ENCODE measurements at regions not wholly inside any gene's neighbourhood (a gene's known extent, or its start where the extent isn't known, plus 50 kb on each side); places are given as distances from the start of the nearest gene placed in this dataset.

DNA sequence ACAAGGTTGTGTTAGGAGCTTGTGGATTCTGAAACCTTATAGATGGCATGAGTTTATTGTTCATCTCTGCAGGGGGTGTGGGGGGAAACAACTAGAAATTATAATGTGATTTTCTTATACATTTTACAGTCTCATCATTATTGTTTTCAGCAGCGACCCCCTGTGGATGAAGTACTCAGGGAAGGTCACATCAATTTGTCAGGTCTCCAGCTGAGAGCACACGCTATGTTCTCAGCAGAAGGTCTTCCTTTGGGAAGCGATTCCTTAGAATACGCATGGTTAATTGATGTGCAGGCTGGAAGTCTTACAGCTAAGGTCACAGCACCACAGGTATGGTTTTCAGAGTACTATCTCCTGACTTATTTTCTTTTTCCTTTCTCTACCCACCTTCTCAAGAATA is 72.2 kb downstream of the BLTP1 start:
- intact Hi-C loops (cut with DNase I), result no loop called here
- no peaks in the 10 kb centered on the region for H3K27me3 ChIP-seq
- no peaks in the 10 kb centered on the region for H3K4me1 ChIP-seq
- no peak overlapping the region for H3K4me3 ChIP-seq
- no peaks in the 10 kb centered on the region for H3K36me3 ChIP-seq
- TF ChIP-seq, protein P1, sequence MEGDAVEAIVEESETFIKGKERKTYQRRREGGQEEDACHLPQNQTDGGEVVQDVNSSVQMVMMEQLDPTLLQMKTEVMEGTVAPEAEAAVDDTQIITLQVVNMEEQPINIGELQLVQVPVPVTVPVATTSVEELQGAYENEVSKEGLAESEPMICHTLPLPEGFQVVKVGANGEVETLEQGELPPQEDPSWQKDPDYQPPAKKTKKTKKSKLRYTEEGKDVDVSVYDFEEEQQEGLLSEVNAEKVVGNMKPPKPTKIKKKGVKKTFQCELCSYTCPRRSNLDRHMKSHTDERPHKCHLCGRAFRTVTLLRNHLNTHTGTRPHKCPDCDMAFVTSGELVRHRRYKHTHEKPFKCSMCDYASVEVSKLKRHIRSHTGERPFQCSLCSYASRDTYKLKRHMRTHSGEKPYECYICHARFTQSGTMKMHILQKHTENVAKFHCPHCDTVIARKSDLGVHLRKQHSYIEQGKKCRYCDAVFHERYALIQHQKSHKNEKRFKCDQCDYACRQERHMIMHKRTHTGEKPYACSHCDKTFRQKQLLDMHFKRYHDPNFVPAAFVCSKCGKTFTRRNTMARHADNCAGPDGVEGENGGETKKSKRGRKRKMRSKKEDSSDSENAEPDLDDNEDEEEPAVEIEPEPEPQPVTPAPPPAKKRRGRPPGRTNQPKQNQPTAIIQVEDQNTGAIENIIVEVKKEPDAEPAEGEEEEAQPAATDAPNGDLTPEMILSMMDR (IDR thresholded peaks at IDR 0.05), result no peak
- peak; percentile 17 for DNase-seq
- no peak overlapping the region for H3K27ac ChIP-seq
- H3K9ac ChIP-seq (ENCODE audit: low read depth in 2 of 2, low read length in 2 of 2), result no peak overlapping the region
- H3K9me3 ChIP-seq, result no peaks in the 10 kb centered on the region

DNA sequence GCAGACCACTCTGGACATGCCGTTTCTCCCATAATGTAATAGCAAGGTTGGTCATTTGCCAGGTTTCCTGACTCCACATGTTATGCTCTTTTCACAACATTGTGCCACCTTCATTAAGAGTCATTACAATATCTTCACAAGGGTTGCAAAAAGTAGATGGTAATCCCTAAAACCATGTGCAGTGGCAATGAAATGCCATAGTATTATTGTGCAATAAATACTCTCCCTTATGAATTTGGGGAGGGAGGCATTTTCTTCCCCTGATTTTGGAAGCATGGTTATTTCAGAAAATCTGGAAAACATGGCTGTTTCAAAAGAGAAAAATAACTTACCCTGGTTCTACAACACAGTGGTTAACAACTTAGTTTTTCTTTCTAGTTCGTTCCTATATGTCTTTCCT is 75.1 kb downstream of the BLTP1 start:
- Histone ChIP-seq H3K36me3 (no peaks in the 10 kb centered on the region), H3K9me3 (no peaks in the 10 kb centered on the region), H3K4me3 (no peak overlapping the region), H3K4me1 (no peaks in the 10 kb centered on the region), H3K9ac (ENCODE audit: low read depth in 2 of 2, low read length in 2 of 2) (no peak overlapping the region), H3K27me3 (no peaks in the 10 kb centered on the region), H3K27ac (no peak overlapping the region)
- TF ChIP-seq, protein P1 (IDR thresholded peaks at IDR 0.05), result no peak
- intact Hi-C loops (cut with DNase I), result no loop called here
- no peak for DNase-seq

DNA sequence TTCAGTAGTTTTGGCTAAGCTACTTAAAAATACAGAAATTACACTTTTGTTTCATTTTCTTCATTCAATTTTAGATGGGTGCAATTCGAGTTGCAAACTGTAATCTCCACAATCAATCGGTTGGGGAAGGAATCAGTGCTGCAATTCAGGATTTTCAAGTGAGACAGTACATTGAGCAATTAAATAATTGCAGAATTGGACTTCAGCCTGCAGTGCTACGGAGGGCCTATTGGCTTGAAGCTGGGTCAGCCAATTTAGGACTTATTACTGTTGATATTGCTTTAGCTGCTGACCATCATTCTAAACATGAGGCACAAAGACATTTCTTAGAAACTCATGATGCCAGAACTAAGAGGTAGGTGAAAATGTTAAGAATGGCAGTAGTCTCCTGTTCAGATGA is 77.7 kb downstream of the BLTP1 start:
- intact Hi-C loops (cut with DNase I), result no loop called here
- H3K4me1 ChIP-seq, result no peaks in the 10 kb centered on the region
- TF ChIP-seq, protein P1 (IDR thresholded peaks at IDR 0.05), result no peak
- H3K9ac ChIP-seq (ENCODE audit: low read depth in 2 of 2, low read length in 2 of 2), result no peak overlapping the region
- H3K4me3 ChIP-seq, result no peak overlapping the region
- no peaks in the 10 kb centered on the region for H3K9me3 ChIP-seq
- no peak overlapping the region for H3K27ac ChIP-seq
- H3K36me3 ChIP-seq, result no peaks in the 10 kb centered on the region
- H3K27me3 ChIP-seq, result no peaks in the 10 kb centered on the region
- DNase-seq, result no peak

DNA sequence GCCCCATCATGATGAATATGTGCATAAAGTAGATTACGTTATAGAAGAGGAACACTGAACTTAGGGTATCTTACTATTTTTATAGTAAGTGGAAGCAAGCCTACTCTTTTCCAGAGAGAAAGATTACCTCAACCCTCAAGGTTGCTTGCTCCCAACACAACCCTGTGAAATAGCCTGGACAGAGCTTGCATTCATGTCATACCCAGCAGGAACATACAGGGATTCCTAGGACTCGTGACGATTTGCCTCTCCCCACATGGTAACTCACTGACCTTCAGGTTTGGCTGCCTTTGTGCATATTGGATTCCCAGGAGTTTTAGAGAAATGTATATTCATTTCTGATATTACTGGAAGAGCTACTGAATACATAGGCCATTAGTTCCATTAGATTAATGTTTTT is 80.5 kb downstream of the BLTP1 start:
- no peaks in the 10 kb centered on the region for H3K36me3 ChIP-seq
- intact Hi-C loops (cut with DNase I), result no loop called here
- H3K27me3 ChIP-seq, result no peaks in the 10 kb centered on the region

DNA sequence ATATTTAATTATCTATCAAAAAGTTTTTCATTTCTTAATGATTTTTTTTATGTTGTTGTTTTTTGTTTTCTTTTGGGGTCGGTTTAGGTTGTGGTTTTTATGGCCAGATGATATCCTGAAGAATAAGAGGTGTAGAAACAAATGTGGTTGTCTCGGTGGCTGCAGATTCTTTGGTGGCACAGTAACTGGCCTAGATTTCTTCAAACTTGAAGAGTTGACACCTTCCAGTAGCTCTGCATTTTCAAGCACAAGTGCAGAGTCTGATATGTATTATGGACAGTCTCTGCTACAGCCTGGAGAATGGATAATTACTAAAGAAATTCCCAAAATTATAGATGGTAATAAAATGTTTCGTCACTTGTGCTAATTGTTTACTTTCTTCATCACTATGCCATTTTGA is 82.6 kb downstream of the BLTP1 start:
- TF ChIP-seq, protein P1 (IDR thresholded peaks at IDR 0.05), result no peak
- intact Hi-C loops (cut with DNase I), result no loop called here

More for the DNA sequence above, 80.5 kb downstream of the BLTP1 start:
- no peak for DNase-seq
- no peaks in the 10 kb centered on the region for H3K4me1 ChIP-seq
- no peaks in the 10 kb centered on the region for H3K9me3 ChIP-seq
- H3K27ac ChIP-seq, result no peak overlapping the region
- TF ChIP-seq, protein P1 (IDR thresholded peaks at IDR 0.05), result no peak
- H3K4me3 ChIP-seq, result no peak overlapping the region
- H3K9ac ChIP-seq (ENCODE audit: low read depth in 2 of 2, low read length in 2 of 2), result no peak overlapping the region

DNA sequence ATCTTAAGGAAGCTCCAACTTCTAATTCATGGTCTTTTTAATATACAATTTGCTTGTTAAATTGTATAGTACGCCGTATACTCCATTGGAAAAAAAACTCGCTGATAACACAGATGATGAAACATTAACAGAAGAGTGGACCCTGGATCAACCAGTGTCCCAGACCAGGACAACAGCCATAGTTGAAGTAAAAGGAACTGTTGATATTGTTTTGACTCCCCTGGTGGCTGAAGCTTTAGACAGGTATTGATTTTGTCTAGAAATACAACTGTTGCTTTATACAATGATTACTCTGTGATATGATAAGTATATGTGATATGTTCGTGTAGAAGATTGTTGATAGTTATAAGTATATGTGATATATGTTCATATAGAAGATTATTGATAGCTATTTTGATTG is 91.7 kb downstream of the BLTP1 start:
- H3K9ac ChIP-seq (ENCODE audit: low read depth in 2 of 2, low read length in 2 of 2), result no peak overlapping the region
- intact Hi-C loops (cut with DNase I), result no loop called here
- no peaks in the 10 kb centered on the region for H3K27me3 ChIP-seq
- TF ChIP-seq, protein P1 (IDR thresholded peaks at IDR 0.05), result no peak
- no peaks in the 10 kb centered on the region for H3K9me3 ChIP-seq
- H3K27ac ChIP-seq, result no peak overlapping the region
- no peak overlapping the region for H3K4me3 ChIP-seq
- no peaks in the 10 kb centered on the region for H3K4me1 ChIP-seq
- no peak for DNase-seq
- no peaks in the 10 kb centered on the region for H3K36me3 ChIP-seq

More for the DNA sequence above, 82.6 kb downstream of the BLTP1 start:
- H3K4me3 ChIP-seq, result no peak overlapping the region
- H3K9me3 ChIP-seq, result no peaks in the 10 kb centered on the region
- no peak overlapping the region for H3K27ac ChIP-seq
- no peak for DNase-seq
- H3K4me1 ChIP-seq, result no peaks in the 10 kb centered on the region
- no peak overlapping the region for H3K9ac ChIP-seq (ENCODE audit: low read depth in 2 of 2, low read length in 2 of 2)
- H3K36me3 ChIP-seq, result no peaks in the 10 kb centered on the region
- no peaks in the 10 kb centered on the region for H3K27me3 ChIP-seq

Measured in colonic mucosa (tissue), 4 donors.